Glomerular endothelial cell (primary cell): ENCODE measurements at regions not wholly inside any gene's neighbourhood (a gene's known extent, or its start where the extent isn't known, plus 50 kb on each side); places are given as distances from the start of the nearest gene placed in this dataset.
"Not testable (repeated sequence)": the region's sequence is repeated elsewhere in the genome, so short reads cannot be mapped to it uniquely, and the experiment has no call there.

Source experiments
- DNase-seq: peaks from one replicate; pipeline ENCODE4 v3.0.0-alpha.2; 2011; ENCODE audit warnings: low read depth, low spot score; ENCODE audit errors: extremely low read depth

GRCh38 chr1:30517241-30517640 lies 206.1 kb downstream of the MATN1 start:
- DNase-seq, result not testable (repeated sequence)

GRCh38 chr1:30516485-30516858 lies 206.9 kb downstream of the MATN1 start:
- DNase-seq, result no peak

GRCh38 chr1:30515755-30516484 lies 207.5 kb downstream of the MATN1 start:
- DNase-seq, result no peak

GRCh38 chr1:30514945-30515344 lies 208.4 kb downstream of the MATN1 start:
- no peak for DNase-seq

GRCh38 chr1:30514137-30514654 lies 209.2 kb downstream of the MATN1 start:
- DNase-seq, result no peak

GRCh38 chr1:30513396-30514136 lies 209.8 kb downstream of the MATN1 start:
- no peak for DNase-seq

- DNase-seq, result no peak
These were observed 210.5 kb downstream of the MATN1 start for GRCh38 chr1:30512914-30513265.

- DNase-seq, result no peak
These were observed 211.1 kb downstream of the MATN1 start for GRCh38 chr1:30511991-30512913.

- DNase-seq, result no peak
These were observed 211.8 kb downstream of the MATN1 start for GRCh38 chr1:30511563-30511962.

GRCh38 chr1:30511106-30511505 lies 212.3 kb downstream of the MATN1 start:
- no peak for DNase-seq

- no peak for DNase-seq
These were observed 213.7 kb downstream of the MATN1 start for GRCh38 chr1:30509670-30510069.

- no peak for DNase-seq
These were observed 214.8 kb downstream of the MATN1 start for GRCh38 chr1:30508611-30509010.

- DNase-seq, result no peak
These were observed 215.3 kb downstream of the MATN1 start for GRCh38 chr1:30508175-30508448.

GRCh38 chr1:30507401-30508174 lies 215.8 kb downstream of the MATN1 start:
- no peak for DNase-seq

- no peak for DNase-seq
These were observed 216.4 kb downstream of the MATN1 start for GRCh38 chr1:30507016-30507312.

- no peak for DNase-seq
These were observed 216.9 kb downstream of the MATN1 start for GRCh38 chr1:30506291-30507015.

- DNase-seq, result no peak
These were observed 217.5 kb downstream of the MATN1 start for GRCh38 chr1:30505853-30506252.

- no peak for DNase-seq
These were observed 230.9 kb downstream of the MATN1 start for GRCh38 chr1:30492451-30492850.

- DNase-seq, result no peak
These were observed 231.6 kb downstream of the MATN1 start for GRCh38 chr1:30491831-30492230.

- DNase-seq, result no peak
These were observed 232.8 kb downstream of the MATN1 start for GRCh38 chr1:30490554-30491053.
